ENCODE measurements at regions not wholly inside any gene's neighbourhood (a gene's known extent, or its start where the extent isn't known, plus 50 kb on each side); places are given as distances from the start of the nearest gene placed in this dataset.

GRCh38 chr15:70361106-70361505, 263.4 kb upstream of the TLE3 start:
- DNase-seq (ENCODE audit: low read depth): no peak
- H3K4me3 ChIP-seq (ENCODE audit: low read depth, low read length): no peak overlapping the region
- TF ChIP-seq CTCF (conservative IDR thresholded peaks at IDR 0.05; ENCODE audit: low read depth, low read length): no peak

- H3K4me3 ChIP-seq (ENCODE audit: low read depth, low read length): no peak overlapping the region
- no peak for TF ChIP-seq CTCF (conservative IDR thresholded peaks at IDR 0.05; ENCODE audit: low read depth, low read length)
- DNase-seq (ENCODE audit: low read depth): no peak
Observed at GRCh38 chr15:70358871-70359647, 261.3 kb upstream of the TLE3 start.

- no peak for TF ChIP-seq CTCF (conservative IDR thresholded peaks at IDR 0.05; ENCODE audit: low read depth, low read length)
- no peak overlapping the region for H3K4me3 ChIP-seq (ENCODE audit: low read depth, low read length)
- no peak for DNase-seq (ENCODE audit: low read depth)
Observed at GRCh38 chr15:70358011-70358819, 260.5 kb upstream of the TLE3 start.

- no peak for DNase-seq (ENCODE audit: low read depth)
- no peak overlapping the region for H3K4me3 ChIP-seq (ENCODE audit: low read depth, low read length)
- no peak for TF ChIP-seq CTCF (conservative IDR thresholded peaks at IDR 0.05; ENCODE audit: low read depth, low read length)
Observed at GRCh38 chr15:70357453-70357852, 259.7 kb upstream of the TLE3 start.

GRCh38 chr15:70356919-70357318, 259.2 kb upstream of the TLE3 start:
- no peak for DNase-seq (ENCODE audit: low read depth)
- no peak overlapping the region for H3K4me3 ChIP-seq (ENCODE audit: low read depth, low read length)
- TF ChIP-seq CTCF (conservative IDR thresholded peaks at IDR 0.05; ENCODE audit: low read depth, low read length): no peak

GRCh38 chr15:70356062-70356860, 258.5 kb upstream of the TLE3 start:
- no peak for DNase-seq (ENCODE audit: low read depth)
- no peak for TF ChIP-seq CTCF (conservative IDR thresholded peaks at IDR 0.05; ENCODE audit: low read depth, low read length)

More at GRCh38 chr15:70356062-70356860, 258.5 kb upstream of the TLE3 start:
- H3K4me3 ChIP-seq (ENCODE audit: low read depth, low read length): no peak overlapping the region
